HepG2 (cell line): ENCODE measurements at regions not wholly inside any gene's neighbourhood (a gene's known extent, or its start where the extent isn't known, plus 50 kb on each side); places are given as distances from the start of the nearest gene placed in this dataset.

Experiments
- ATAC-seq: fragments of 200-7000 bp; cut with Tn5 transposase; 3 replicates; pipeline ENCODE4 v1.9.1; 2020; ENCODE audit warnings: mild to moderate bottlenecking, moderate library complexity
- BruUV-seq: library from RNA; stranded (reverse); fragments of 400-500 nt; replicated peaks from 2 replicates; lab custom pipeline; 2021; lab: Mats Ljungman, UMichigan
- CTCF ChIA-PET: fragments of 300-600 bp; formaldehyde crosslinking; extraction: SDS; loops from one replicate; lab custom pipeline; 2021; ENCODE audit warnings: low total read pairs, inconsistent platforms, low intra/inter-chr PET ratio; lab: Yijun Ruan, JAX
- POLR2A ChIA-PET: fragments of 350-600 bp; sonication (Branson Sonifier 250); formaldehyde crosslinking; loops from one replicate; lab custom pipeline; 2020; ENCODE audit warnings: antibody characterized with exemption, inconsistent platforms; lab: Yijun Ruan, JAX
- DNase-seq: peaks from one replicate; pipeline ENCODE4 v3.0.0-alpha.2; 2015; ENCODE audit warnings: low spot score
- FAIRE-seq: peaks from 3 replicates; lab custom pipeline; 2011; peaks lifted over from hg19 to GRCh38; lab: Jason Lieb, UNC
- H2AFZ ChIP-seq: one replicate; pipeline ENCODE4 v1.6.1; 2011; ENCODE audit warnings: low read length, inconsistent platforms
- H3K27ac ChIP-seq: fragments of 300-600 bp; 3 replicates; pipeline ENCODE4 v1.8.0; 2011; ENCODE audit warnings: mixed run types, mild to moderate bottlenecking, mixed read lengths, low read length, inconsistent platforms; ENCODE audit not compliant: insufficient read depth; ENCODE audit errors: extremely low read length
- H3K27me3 ChIP-seq, 2 experiments: fragments of 200-600 bp in 1 of 2; 2 replicates in 1 of 2; 3 replicates in 1 of 2; pipeline versions ENCODE4 v1.6.0 to v1.8.0; 2011; ENCODE audit warnings: low read length in 2 of 2, mild to moderate bottlenecking in 2 of 2, moderate library complexity in 2 of 2, inconsistent platforms in 1 of 2; ENCODE audit not compliant: insufficient read depth in 2 of 2, control insufficient read depth in 1 of 2
- H3K36me3 ChIP-seq, 2 experiments: fragments of 200-600 bp in 1 of 2; replicated peaks in 1 of 2; 2 replicates in 1 of 2; 3 replicates in 1 of 2; pipeline versions ENCODE4 v1.5.1 to v1.8.0; 2011; ENCODE audit warnings: low read length in 2 of 2, inconsistent platforms in 1 of 2; ENCODE audit not compliant: insufficient read depth in 2 of 2, control insufficient read depth in 1 of 2
- H3K4me1 ChIP-seq: 2 replicates; pipeline ENCODE4 v1.5.1; 2012; ENCODE audit warnings: low read length, inconsistent platforms; ENCODE audit not compliant: insufficient read depth
- H3K4me2 ChIP-seq: 2 replicates; pipeline ENCODE4 v1.6.0; 2011; ENCODE audit warnings: low read depth, low read length, inconsistent platforms
- H3K4me3 ChIP-seq, 3 experiments: fragments of 200-600 bp in 1 of 3; sonication (generic), shearing (Covaris generic) in 1 of 3; replicated peaks in 1 of 3; 2 replicates each; pipeline ENCODE4 v1.5.1; 2011 to 2016; ENCODE audit warnings: low read length in 3 of 3, inconsistent platforms in 2 of 3, low read depth in 2 of 3, mild to moderate bottlenecking in 2 of 3, control low read depth in 1 of 3, mixed read lengths in 1 of 3; ENCODE audit not compliant: insufficient read depth in 1 of 3
- H3K79me2 ChIP-seq: one replicate; pipeline ENCODE4 v1.6.1; 2011; ENCODE audit warnings: low read length, inconsistent platforms; ENCODE audit not compliant: insufficient read depth
- H3K9ac ChIP-seq: 2 replicates; pipeline ENCODE4 v1.6.0; 2011; ENCODE audit warnings: mild to moderate bottlenecking, low read depth, low read length, inconsistent platforms; ENCODE audit not compliant: insufficient read depth
- H3K9me3 ChIP-seq: 2 replicates; pipeline ENCODE4 v1.5.1; 2012; ENCODE audit warnings: mild to moderate bottlenecking, low read length
- H4K20me1 ChIP-seq: 2 replicates; pipeline ENCODE4 v1.6.0; 2011; ENCODE audit warnings: inconsistent platforms, mild to moderate bottlenecking, low read length, moderate library complexity; ENCODE audit not compliant: insufficient read depth
- BRD4 ChIP-seq: sonication (generic); formaldehyde crosslinking; IDR thresholded peaks from 2 replicates; pipeline ENCODE4 v1.4.0; 2020; ENCODE audit warnings: missing genetic modification reagents
- CEBPB ChIP-seq: IDR thresholded peaks from 2 replicates; pipeline ENCODE4 v1.6.1; 2011; ENCODE audit warnings: low read depth, low read length, improper control_type of control experiment, borderline replicate concordance
- MTA3 ChIP-seq: sonication (generic); formaldehyde crosslinking; IDR thresholded peaks from 2 replicates; pipeline ENCODE4 v1.4.0; 2020; ENCODE audit warnings: missing genetic modification reagents
- MYNN ChIP-seq: sonication (generic); formaldehyde crosslinking; IDR thresholded peaks from 2 replicates; pipeline ENCODE4 v1.4.0; 2020; ENCODE audit warnings: mild to moderate bottlenecking, low read depth, missing genetic modification reagents
- NFE2L2 ChIP-seq: fragments of 150-350 bp; IDR thresholded peaks from 2 replicates; pipeline ENCODE4 v1.6.1; 2014; ENCODE audit warnings: low read length
- ZNF180 ChIP-seq: sonication (generic); formaldehyde crosslinking; IDR thresholded peaks from 2 replicates; pipeline ENCODE4 v1.4.0; 2020; ENCODE audit warnings: low read depth, missing genetic modification reagents, borderline replicate concordance
- WGBS: methylation state at CpG from one replicate; pipeline ENCODE4 v1.1.6; 2017; ENCODE audit warnings: low lambda C conversion rate; 5-methylcytosine and 5-hydroxymethylcytosine counted together
- in situ Hi-C: cut with HindIII; loops from 2 replicates; pipeline ENCODE4 v1.10.0; 2017; ENCODE audit warnings: low pct_unique_long_range_greater_than_20kb; ENCODE audit not compliant: extremely low pct_ligation_motif_present
- intact Hi-C: fragments of 100-400 bp; cut with micrococcal nuclease; formaldehyde crosslinking; loops from one replicate; pipeline ENCODE4 v1.10.0; 2022; ENCODE audit not compliant: unreplicated experiment
- TF ChIP-seq, protein P1 (sequence below): sonication (generic); formaldehyde crosslinking; IDR thresholded peaks from 2 replicates; pipeline ENCODE4 v1.4.0; 2020; ENCODE audit warnings: missing genetic modification reagents, borderline replicate concordance
- TF ChIP-seq, protein P2 (sequence below): sonication (generic); formaldehyde crosslinking; IDR thresholded peaks from 2 replicates; pipeline ENCODE4 v1.9.0; 2021; ENCODE audit warnings: missing genetic modification reagents, mild to moderate bottlenecking, borderline replicate concordance
- TF ChIP-seq, protein P3 (sequence below): sonication (generic); formaldehyde crosslinking; IDR thresholded peaks from 2 replicates; pipeline ENCODE4 v1.4.0; 2020; ENCODE audit warnings: missing genetic modification reagents
- TF ChIP-seq, protein P4 (sequence below): sonication (generic); formaldehyde crosslinking; IDR thresholded peaks from 2 replicates; pipeline ENCODE4 v1.5.0; 2020; ENCODE audit warnings: mild to moderate bottlenecking, missing genetic modification reagents
- TF ChIP-seq, protein P5 (sequence below): sonication (generic); formaldehyde crosslinking; IDR thresholded peaks from 2 replicates; pipeline ENCODE4 v1.4.0; 2020; ENCODE audit warnings: mild to moderate bottlenecking, missing genetic modification reagents, borderline replicate concordance
- TF ChIP-seq, protein P6 (sequence below): IDR thresholded peaks from 2 replicates; pipeline ENCODE4 v1.6.1; 2018; ENCODE audit warnings: missing genetic modification reagents, mild to moderate bottlenecking, missing compliant biosample characterization

DNA sequence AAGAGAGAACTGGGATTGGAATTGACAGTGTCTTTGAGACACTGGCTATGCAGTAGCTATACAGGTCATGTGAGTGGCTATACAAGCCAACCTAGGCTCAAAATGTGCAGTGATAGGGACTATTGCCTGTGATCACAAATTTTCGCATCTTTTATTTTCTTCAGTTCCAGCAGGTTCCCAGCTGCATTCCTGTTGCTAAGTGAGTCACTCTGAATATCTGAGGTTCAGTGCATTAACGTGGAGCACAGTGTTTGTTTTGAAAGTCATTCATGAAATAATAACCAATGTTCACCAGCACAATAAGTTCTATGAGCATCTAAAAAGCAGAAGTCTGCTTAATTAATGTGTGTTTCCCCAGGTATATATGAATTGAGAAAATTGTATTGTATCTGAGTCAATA, 1236.0 kb upstream of the CELF2 start:
- DNase-seq = no peak
- ChIA-PET POLR2A (no interaction called here), CTCF (no interaction called here)
- no peak overlapping the region for H3K4me2 ChIP-seq
- H3K27me3 ChIP-seq = no peaks in the 10 kb centered on the region
- H3K79me2 ChIP-seq = no peaks in the 10 kb centered on the region
- no peak for ATAC-seq
- no TSS peak for BruUV-seq
- peaks cover 97% of the 10 kb centered on the region for H3K9me3 ChIP-seq
- 0% methylated on average over 2 of the region's 2 CpGs for WGBS
- no peak overlapping the region for H2AFZ ChIP-seq
- intact Hi-C loops = no loop called here
- FAIRE-seq = no peak
- no peaks in the 10 kb centered on the region for H3K36me3 ChIP-seq
- in situ Hi-C loops = no loop called here
- H3K4me1 ChIP-seq = no peaks in the 10 kb centered on the region
- H3K9ac ChIP-seq = no peak overlapping the region
- H3K27ac ChIP-seq = no peak overlapping the region
- no peaks in the 10 kb centered on the region for H4K20me1 ChIP-seq
- H3K4me3 ChIP-seq = no peak overlapping the region
- no peak for TF ChIP-seq ZNF180 (CRISPR knock-in tag)
- no peak for TF ChIP-seq BRD4 (CRISPR knock-in tag)
- TF ChIP-seq, protein P1, sequence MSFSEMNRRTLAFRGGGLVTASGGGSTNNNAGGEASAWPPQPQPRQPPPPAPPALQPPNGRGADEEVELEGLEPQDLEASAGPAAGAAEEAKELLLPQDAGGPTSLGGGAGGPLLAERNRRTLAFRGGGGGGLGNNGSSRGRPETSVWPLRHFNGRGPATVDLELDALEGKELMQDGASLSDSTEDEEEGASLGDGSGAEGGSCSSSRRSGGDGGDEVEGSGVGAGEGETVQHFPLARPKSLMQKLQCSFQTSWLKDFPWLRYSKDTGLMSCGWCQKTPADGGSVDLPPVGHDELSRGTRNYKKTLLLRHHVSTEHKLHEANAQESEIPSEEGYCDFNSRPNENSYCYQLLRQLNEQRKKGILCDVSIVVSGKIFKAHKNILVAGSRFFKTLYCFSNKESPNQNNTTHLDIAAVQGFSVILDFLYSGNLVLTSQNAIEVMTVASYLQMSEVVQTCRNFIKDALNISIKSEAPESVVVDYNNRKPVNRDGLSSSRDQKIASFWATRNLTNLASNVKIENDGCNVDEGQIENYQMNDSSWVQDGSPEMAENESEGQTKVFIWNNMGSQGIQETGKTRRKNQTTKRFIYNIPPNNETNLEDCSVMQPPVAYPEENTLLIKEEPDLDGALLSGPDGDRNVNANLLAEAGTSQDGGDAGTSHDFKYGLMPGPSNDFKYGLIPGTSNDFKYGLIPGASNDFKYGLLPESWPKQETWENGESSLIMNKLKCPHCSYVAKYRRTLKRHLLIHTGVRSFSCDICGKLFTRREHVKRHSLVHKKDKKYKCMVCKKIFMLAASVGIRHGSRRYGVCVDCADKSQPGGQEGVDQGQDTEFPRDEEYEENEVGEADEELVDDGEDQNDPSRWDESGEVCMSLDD (CRISPR knock-in tag) = no peak
- TF ChIP-seq, protein P2, sequence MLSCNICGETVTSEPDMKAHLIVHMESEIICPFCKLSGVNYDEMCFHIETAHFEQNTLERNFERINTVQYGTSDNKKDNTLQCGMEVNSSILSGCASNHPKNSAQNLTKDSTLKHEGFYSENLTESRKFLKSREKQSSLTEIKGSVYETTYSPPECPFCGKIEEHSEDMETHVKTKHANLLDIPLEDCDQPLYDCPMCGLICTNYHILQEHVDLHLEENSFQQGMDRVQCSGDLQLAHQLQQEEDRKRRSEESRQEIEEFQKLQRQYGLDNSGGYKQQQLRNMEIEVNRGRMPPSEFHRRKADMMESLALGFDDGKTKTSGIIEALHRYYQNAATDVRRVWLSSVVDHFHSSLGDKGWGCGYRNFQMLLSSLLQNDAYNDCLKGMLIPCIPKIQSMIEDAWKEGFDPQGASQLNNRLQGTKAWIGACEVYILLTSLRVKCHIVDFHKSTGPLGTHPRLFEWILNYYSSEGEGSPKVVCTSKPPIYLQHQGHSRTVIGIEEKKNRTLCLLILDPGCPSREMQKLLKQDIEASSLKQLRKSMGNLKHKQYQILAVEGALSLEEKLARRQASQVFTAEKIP = no peak
- TF ChIP-seq CEBPB = no peak
- TF ChIP-seq NFE2L2 = no peak
- TF ChIP-seq, protein P3, sequence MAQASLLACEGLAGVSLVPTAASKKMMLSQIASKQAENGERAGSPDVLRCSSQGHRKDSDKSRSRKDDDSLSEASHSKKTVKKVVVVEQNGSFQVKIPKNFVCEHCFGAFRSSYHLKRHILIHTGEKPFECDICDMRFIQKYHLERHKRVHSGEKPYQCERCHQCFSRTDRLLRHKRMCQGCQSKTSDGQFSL = no peak
- TF ChIP-seq MYNN (CRISPR knock-in tag) = no peak
- TF ChIP-seq, protein P4, sequence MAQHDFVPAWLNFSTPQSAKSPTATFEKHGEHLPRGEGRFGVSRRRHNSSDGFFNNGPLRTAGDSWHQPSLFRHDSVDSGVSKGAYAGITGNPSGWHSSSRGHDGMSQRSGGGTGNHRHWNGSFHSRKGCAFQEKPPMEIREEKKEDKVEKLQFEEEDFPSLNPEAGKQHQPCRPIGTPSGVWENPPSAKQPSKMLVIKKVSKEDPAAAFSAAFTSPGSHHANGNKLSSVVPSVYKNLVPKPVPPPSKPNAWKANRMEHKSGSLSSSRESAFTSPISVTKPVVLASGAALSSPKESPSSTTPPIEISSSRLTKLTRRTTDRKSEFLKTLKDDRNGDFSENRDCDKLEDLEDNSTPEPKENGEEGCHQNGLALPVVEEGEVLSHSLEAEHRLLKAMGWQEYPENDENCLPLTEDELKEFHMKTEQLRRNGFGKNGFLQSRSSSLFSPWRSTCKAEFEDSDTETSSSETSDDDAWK = no peak
- TF ChIP-seq, protein P5, sequence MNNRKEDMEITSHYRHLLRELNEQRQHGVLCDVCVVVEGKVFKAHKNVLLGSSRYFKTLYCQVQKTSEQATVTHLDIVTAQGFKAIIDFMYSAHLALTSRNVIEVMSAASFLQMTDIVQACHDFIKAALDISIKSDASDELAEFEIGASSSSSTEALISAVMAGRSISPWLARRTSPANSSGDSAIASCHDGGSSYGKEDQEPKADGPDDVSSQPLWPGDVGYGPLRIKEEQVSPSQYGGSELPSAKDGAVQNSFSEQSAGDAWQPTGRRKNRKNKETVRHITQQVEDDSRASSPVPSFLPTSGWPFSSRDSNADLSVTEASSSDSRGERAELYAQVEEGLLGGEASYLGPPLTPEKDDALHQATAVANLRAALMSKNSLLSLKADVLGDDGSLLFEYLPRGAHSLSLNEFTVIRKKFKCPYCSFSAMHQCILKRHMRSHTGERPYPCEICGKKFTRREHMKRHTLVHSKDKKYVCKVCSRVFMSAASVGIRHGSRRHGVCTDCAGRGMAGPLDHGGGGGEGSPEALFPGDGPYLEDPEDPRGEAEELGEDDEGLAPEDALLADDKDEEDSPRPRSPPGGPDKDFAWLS (CRISPR knock-in tag) = no peak
- TF ChIP-seq, protein P6, sequence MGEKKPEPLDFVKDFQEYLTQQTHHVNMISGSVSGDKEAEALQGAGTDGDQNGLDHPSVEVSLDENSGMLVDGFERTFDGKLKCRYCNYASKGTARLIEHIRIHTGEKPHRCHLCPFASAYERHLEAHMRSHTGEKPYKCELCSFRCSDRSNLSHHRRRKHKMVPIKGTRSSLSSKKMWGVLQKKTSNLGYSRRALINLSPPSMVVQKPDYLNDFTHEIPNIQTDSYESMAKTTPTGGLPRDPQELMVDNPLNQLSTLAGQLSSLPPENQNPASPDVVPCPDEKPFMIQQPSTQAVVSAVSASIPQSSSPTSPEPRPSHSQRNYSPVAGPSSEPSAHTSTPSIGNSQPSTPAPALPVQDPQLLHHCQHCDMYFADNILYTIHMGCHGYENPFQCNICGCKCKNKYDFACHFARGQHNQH = no peak
- TF ChIP-seq MTA3 (CRISPR knock-in tag) = no peak
